NCI-H2227 (cell line): ENCODE measurements at regions not wholly inside any gene's neighbourhood (a gene's known extent, or its start where the extent isn't known, plus 50 kb on each side); places are given as distances from the start of the nearest gene placed in this dataset.

ENCODE experiments used
- DNase-seq: peaks from one replicate; lab custom pipeline; 2025; ENCODE audit not compliant: unreplicated experiment; lab: John Stamatoyannopoulos, UW

DNA sequence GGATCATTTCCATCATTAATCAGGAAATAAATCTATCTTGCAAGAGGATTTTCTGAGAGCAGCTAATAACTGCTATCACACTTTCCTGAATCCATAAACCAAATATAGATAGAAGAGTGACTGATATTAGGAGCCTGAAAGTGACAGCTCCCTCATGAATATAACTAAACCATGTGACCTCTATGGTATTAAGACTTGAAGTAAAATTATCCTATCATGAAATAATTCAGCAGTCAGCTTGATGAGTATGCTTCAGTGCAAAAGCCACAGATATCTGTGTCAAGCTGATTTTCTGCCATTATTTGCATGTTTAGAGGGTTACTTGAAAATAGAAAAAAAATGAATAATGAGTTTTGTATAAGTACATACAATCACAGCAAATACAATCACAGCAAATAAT lies 80.1 kb upstream of the PPP1R3A start:
- no peak for DNase-seq

- no peak for DNase-seq
Measured at GRCh38 chr7:113996405-113996804, 77.6 kb upstream of the PPP1R3A start.

DNA sequence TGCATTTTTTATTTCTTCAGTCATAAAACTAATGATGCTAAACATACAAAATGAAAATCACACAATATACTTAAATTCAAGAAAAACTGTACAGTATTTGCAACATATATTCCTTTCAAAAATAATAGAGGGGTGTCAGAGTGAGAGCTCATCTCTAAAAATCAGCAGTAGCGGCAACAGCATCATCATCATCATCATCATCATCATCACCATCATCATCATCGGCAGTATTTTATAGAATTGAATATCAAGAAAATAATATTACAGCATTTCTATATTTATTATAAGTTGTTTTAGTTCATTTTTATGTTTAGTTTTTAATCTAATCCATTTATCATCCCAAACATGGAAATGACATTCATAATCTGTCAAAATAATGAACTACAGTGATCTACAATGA lies 67.4 kb upstream of the PPP1R3A start:
- no peak for DNase-seq

DNA sequence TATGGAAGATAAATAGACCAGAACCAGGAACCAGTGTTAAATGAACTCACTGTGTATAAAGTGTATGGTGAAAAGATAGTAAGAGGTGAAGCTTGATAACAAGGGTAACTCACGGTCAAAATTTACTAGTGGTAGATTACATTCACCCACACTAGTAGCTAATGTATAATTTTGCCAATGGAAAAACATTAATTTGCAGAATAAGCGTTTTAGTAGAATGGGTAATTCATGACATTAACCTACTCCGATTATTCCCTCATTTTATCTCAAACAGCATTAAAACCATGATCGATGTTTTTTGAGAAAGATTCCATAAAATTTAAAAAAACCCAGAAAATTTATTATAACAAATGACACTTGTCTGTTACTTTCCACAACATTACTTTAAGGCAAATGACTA lies 57.7 kb upstream of the PPP1R3A start:
- no peak for DNase-seq

DNA sequence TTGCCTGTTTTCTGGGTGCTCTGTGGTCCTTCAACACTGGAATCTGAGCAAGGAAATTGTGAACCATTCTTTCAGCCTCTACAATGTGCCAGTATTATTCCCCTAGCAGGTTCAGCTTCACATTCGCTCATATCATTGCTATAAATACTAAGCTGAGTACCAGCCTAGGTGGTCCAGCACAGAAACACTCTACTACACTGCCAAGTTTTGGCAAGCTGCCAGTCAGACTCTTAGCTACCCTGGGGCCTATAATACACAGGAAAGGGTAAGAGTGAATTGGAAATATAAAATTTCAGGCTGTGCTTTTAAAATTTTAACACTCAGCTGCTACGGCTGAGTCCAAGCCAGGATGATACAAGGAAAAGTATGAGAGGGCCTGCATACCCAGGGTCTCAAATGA lies 49.9 kb upstream of the PPP1R3A start:
- no peak for DNase-seq
